ENCODE measurements at regions not wholly inside any gene's neighbourhood (a gene's known extent, or its start where the extent isn't known, plus 50 kb on each side); places are given as distances from the start of the nearest gene placed in this dataset.

GRCh38 chr5:4990017-4990416 lies 150.1 kb upstream of the ADAMTS16 start:
- no peak overlapping the region for H3K4me3 ChIP-seq
- FAIRE-seq, result no peak
- no peak overlapping the region for H3K27ac ChIP-seq
- H3K9me3 ChIP-seq, result no peaks in the 10 kb centered on the region
- TF ChIP-seq CTCF (IDR thresholded peaks at IDR 0.05), result no peak
- intact Hi-C loops (cut with DNase I), result no loop called here
- no peaks in the 10 kb centered on the region for H3K27me3 ChIP-seq
- 71 to 78% methylated on average over 5 of the region's 5 CpGs for WGBS, 2 donors
- no peaks in the 10 kb centered on the region for H3K4me1 ChIP-seq
- DNase-seq, result no peak
- no peaks in the 10 kb centered on the region for H3K36me3 ChIP-seq
- no peak for ATAC-seq

DNA sequence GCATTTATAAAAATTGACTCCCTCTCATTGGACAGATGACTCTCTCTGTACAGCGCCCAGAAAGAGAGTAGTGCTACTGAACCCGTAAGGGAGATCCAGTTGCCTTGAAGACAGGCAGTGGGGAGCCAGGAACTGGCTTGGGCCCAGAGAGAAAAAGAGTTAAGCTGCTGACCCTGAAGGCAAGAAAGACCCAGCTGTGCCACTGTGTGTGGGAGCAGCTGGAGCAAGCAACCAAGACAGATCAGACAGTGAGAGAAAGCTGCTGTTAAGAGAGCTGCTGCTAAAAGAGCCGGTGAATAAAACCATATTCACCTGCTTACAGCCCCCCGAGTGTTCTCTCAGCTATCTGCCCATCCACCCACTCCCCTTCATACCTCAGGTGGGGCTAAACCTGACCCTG lies 149.7 kb upstream of the ADAMTS16 start:
- FAIRE-seq (no peak), DNase-seq (no peak), ATAC-seq (no peak)
- no peak for TF ChIP-seq CTCF (IDR thresholded peaks at IDR 0.05)
- Histone ChIP-seq H3K36me3 (no peaks in the 10 kb centered on the region), H3K4me1 (no peaks in the 10 kb centered on the region), H3K9me3 (no peaks in the 10 kb centered on the region), H3K27ac (no peak overlapping the region), H3K4me3 (no peak overlapping the region), H3K27me3 (no peaks in the 10 kb centered on the region)
- intact Hi-C loops (cut with DNase I), result no loop called here
- 66 to 69% methylated on average over 4 of the region's 4 CpGs for WGBS, 2 donors

GRCh38 chr5:4991925-4992324 lies 148.2 kb upstream of the ADAMTS16 start:
- Histone ChIP-seq H3K4me1 (no peaks in the 10 kb centered on the region), H3K27me3 (no peaks in the 10 kb centered on the region), H3K4me3 (no peak overlapping the region), H3K27ac (no peak overlapping the region), H3K9me3 (no peaks in the 10 kb centered on the region), H3K36me3 (no peaks in the 10 kb centered on the region)
- FAIRE-seq (no peak), DNase-seq (no peak), ATAC-seq (no peak)
- 61 to 69% methylated on average over 1 of the region's 1 CpG for WGBS, 2 donors
- TF ChIP-seq CTCF (IDR thresholded peaks at IDR 0.05), result no peak
- intact Hi-C loops (cut with DNase I), result no loop called here

GRCh38 chr5:4995014-4995413 lies 145.1 kb upstream of the ADAMTS16 start:
- H3K27me3 ChIP-seq, result no peaks in the 10 kb centered on the region
- DNase-seq (no peak), FAIRE-seq (no peak), ATAC-seq (peak in 1 of 4 donors; percentile 42)
- TF ChIP-seq CTCF (IDR thresholded peaks at IDR 0.05), result no peak
- no peaks in the 10 kb centered on the region for H3K9me3 ChIP-seq
- WGBS, 2 donors, result 58 to 66% methylated on average over 4 of the region's 4 CpGs
- H3K27ac ChIP-seq, result no peak overlapping the region
- H3K4me3 ChIP-seq, result no peak overlapping the region
- H3K4me1 ChIP-seq, result no peaks in the 10 kb centered on the region
- intact Hi-C loops (cut with DNase I), result no loop called here
- H3K36me3 ChIP-seq, result no peaks in the 10 kb centered on the region

DNA sequence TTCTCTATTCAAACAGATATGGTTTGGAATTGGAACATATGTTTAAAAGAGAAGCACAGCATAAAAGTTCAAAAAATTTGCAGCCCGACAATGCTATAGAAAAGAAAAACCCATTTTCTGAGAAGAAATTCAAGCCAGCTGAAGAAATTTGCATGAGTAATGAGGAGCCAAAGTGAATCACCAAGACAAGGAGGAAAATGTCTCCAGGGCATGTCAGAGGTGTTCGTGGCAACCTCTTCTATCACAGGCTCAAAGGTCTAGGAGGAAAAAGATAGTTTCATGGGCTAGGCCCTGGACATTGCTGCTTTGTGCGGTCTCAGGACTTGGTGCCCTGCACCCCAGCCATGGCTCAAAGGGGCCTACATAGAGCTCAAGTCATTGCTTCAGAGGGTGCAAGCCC lies 134.8 kb upstream of the ADAMTS16 start:
- no peak overlapping the region for H3K4me3 ChIP-seq
- no peaks in the 10 kb centered on the region for H3K9me3 ChIP-seq
- ATAC-seq (no peak), DNase-seq (no peak), FAIRE-seq (no peak)
- no peaks in the 10 kb centered on the region for H3K27me3 ChIP-seq
- no peak for TF ChIP-seq CTCF (IDR thresholded peaks at IDR 0.05)
- H3K36me3 ChIP-seq, result no peaks in the 10 kb centered on the region
- no peak overlapping the region for H3K27ac ChIP-seq
- intact Hi-C loops (cut with DNase I), result no loop called here
- whole genome bisulfite sequencing, 2 donors, result 61 to 71% methylated on average over 3 of the region's 3 CpGs
- no peaks in the 10 kb centered on the region for H3K4me1 ChIP-seq

Measured in pancreas (tissue), 10 donors.